Motor neuron (in vitro differentiated cells): ENCODE measurements at regions not wholly inside any gene's neighbourhood (a gene's known extent, or its start where the extent isn't known, plus 50 kb on each side); places are given as distances from the start of the nearest gene placed in this dataset.

Source experiments
- ATAC-seq, 8 experiments: fragments of 200-7000 bp; cut with Tn5 transposase; replicated peaks in 6 of 8; 2 replicates each; pipeline ENCODE4 v1.8.0; 2021; ENCODE audit warnings: mild to moderate bottlenecking in 8 of 8, moderate library complexity in 8 of 8
- H3K27ac ChIP-seq, 2 donors: fragments of 250-450 bp; sonication (Bioruptor Pico); 2 replicates each; pipeline ENCODE4 v1.9.0; 2021; ENCODE audit warnings: antibody characterized with exemption in 2 of 2, mild to moderate bottlenecking in 2 of 2, moderate library complexity in 1 of 2
- H3K4me1 ChIP-seq, 2 donors: fragments of 250-450 bp; sonication (Bioruptor Pico); replicated peaks in 1 of 2; 2 replicates each; pipeline ENCODE4 v1.6.1; 2021; ENCODE audit warnings: antibody characterized with exemption in 2 of 2, mild to moderate bottlenecking in 2 of 2, moderate library complexity in 1 of 2
- H3K4me3 ChIP-seq, 5 donors: fragments of 250-450 bp; sonication (Bioruptor Pico); 2 replicates each; pipeline ENCODE4 v1.9.0; 2021; ENCODE audit warnings: antibody characterized with exemption in 5 of 5, mild to moderate bottlenecking in 5 of 5, moderate library complexity in 4 of 5
- WGBS, 10 experiments: fragments of 450-650 bp; shearing (Covaris generic); methylation state at CpG; one replicate each; pipeline ENCODE4 v1.0.0; 2022; 5-methylcytosine and 5-hydroxymethylcytosine counted together
- in situ Hi-C, 9 experiments: fragments of 400-800 bp; cut with MboI; loops; one replicate each; pipeline ENCODE4 v1.15.0; 2021; ENCODE audit warnings: low sequenced_read_pairs in 9 of 9, low pct_unique_long_range_greater_than_20kb in 2 of 9; ENCODE audit not compliant: unreplicated experiment in 9 of 9

DNA sequence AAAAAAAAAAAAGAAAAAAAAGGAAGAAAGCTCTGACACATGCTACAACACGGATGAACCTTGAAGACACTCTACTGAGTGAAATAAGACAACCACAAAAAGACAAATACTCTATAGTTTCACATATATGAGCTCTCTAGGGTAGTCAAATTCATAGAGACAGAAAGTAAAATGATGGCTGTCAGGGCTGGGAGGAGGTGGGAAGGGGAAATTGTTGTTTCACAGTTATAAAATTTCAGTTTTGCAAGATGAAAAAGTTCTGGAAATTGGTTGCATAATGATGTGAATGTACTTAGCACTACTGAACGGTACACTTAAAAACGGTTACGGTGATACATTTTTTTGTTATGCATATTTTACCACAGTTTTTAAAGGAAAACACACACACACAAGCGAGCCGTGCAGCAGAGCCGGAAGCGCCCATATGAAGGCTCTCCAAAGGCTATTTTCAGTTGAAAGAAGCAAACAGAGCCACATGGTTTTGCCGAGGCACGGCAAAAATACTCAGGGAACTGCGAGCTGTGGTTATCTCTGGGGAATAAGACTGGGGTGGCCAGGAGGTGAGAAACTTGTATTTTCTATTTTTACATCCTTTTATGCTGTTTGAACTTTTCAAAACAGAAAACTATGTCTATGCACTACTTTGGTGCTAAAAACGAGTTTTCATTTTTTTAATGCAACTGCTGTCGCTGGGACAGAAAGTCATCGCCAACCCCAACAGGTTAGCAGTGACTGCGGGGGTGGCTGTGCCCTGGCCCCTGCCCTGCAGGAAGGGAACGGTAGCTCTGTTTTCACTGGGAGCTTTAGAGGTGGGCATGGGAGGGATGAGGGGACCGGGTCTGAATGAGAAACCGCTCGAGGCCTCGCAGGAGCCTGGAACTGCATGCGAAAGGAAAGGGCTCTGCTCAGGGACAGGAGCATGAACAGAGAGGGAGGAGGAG is 132.9 kb downstream of the OAT start:
- WGBS, 10 experiments = 3 to 89% (median 74%) methylated on average over 3 to 17 of the region's 21 CpGs; no CpG with 5 or more reads in 1 of the 10 experiments
- ATAC-seq = peak in 1 of 8 experiments; percentile 20
- Histone ChIP-seq H3K4me3 (no peak overlapping the region), H3K27ac (no peak overlapping the region), H3K4me1 (peaks cover 15 to 17% of the 10 kb centered on the region in 2 donors)
- in situ Hi-C loops = no loop called here

DNA sequence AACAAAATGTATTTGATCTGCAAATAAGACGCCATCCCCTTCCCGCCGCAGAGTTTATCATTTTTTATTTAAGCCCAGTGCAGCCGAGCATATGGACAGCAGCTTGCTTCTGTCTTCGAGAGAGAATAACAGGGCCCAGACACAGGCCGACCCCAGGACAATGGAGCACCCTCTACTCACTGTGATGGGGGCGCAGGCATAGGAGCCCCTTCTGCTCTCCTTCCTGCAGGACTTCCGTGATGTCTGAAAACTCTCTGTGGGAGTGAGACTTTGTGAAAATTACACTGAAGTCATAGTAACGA is 134.8 kb downstream of the OAT start:
- 0 to 89% (median 70%) methylated on average over 1 to 6 of the region's 9 CpGs; no CpG with 5 or more reads in 3 of the 10 experiments for WGBS, 10 experiments
- Histone ChIP-seq H3K27ac (no peak overlapping the region), H3K4me3 (no peak overlapping the region), H3K4me1 (peaks cover 15 to 17% of the 10 kb centered on the region in 2 donors)
- ATAC-seq = peak in 2 of 8 experiments; percentile 12 to 18
- in situ Hi-C loops = no loop called here

DNA sequence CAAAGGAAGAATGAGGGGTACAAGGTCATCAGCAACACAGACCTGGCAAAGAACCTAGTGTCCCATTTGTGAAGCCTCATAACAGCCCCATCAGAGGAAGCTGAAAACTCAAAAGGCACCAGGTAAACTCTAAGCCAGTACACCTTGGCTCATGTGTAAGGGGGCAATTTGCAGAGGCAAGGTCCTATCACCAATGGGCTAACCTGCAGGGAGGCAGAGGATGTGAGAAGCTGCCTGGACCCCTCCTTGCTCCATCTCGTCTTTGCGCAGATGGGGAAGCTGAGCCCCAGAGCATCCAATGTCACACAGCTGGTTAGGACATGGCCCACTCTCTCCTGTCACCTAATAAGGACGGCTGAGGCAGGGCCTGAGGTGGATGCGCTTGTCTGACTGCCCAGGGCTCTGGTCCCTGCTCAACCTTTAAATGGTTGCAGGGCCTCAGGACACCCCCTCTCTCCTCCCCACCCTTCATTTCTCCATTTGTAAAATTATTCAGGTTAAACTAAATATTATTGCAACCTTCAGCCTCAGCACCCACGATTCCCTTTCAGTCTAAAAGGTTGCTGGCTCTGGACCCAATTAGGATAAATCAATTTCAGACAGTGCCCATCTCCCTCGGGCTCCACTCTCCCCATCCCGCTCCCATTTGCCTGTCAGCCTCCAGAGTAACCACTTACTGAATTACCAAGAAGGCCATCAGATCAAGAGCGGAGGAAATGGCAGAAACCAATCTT is 135.3 kb downstream of the OAT start:
- Histone ChIP-seq H3K4me3 (no peak overlapping the region), H3K27ac (peak overlapping the region in 1 of 2 donors; percentile 10), H3K4me1 (peaks cover 10 to 13% of the 10 kb centered on the region in 2 donors)
- in situ Hi-C loops = no loop called here
- ATAC-seq = peak in 4 of 8 experiments; percentile 39 to 82 (median 54)
- 0 to 89% (median 30%) methylated on average over 1 to 6 of the region's 8 CpGs; no CpG with 5 or more reads in 3 of the 10 experiments for WGBS, 10 experiments

DNA sequence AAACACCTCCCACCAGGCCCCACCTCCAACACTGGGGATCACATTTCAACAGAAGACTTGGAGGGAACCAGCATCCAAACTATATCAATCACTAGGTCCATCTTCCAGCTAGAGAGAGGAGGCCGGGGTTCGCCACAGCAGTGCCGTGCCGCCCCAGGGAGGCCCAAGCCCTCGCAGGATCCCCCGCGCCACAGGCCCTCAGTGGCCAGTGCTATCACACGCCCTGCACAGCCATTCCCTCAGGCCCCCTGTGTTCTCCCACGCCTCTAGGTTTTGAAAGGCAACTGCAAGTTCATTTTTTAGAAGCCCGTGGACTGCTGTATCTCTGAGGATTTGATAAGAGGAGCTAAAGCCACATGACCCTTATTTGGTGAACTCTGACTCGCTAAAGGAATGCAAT is 136.4 kb downstream of the OAT start:
- Histone ChIP-seq H3K4me1 (peaks cover 10 to 12% of the 10 kb centered on the region in 2 donors), H3K27ac (no peak overlapping the region), H3K4me3 (no peak overlapping the region)
- no peak for ATAC-seq
- 20 to 100% (median 90%) methylated on average over 1 to 2 of the region's 11 CpGs; no CpG with 5 or more reads in 7 of the 10 experiments for WGBS, 10 experiments
- in situ Hi-C loops = no loop called here

DNA sequence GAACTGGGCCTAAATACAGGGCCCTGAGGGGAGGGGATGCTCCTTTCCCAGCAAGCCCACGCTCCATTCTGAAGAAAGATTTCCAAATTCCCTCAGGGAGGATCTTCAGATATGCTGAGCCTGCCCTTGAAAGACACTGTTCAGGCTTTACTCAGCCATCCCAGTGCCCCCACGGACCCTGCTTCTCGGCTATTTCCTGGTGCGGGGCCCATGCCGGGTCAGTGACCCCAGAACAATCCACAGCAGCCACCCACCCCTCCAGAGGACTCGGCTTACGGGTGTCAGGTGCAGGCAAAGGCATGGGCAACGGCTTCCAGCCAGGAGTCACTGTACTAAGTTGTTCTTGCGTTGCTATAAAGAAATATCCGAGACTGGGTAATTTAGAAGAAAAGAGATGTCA is 137.1 kb downstream of the OAT start:
- 0 to 100% (median 69%) methylated on average over 1 to 7 of the region's 10 CpGs; no CpG with 5 or more reads in 2 of the 10 experiments for WGBS, 10 experiments
- no peak for ATAC-seq
- Histone ChIP-seq H3K27ac (no peak overlapping the region), H3K4me3 (no peak overlapping the region), H3K4me1 (peaks cover 10 to 12% of the 10 kb centered on the region in 2 donors)
- in situ Hi-C loops = no loop called here

DNA sequence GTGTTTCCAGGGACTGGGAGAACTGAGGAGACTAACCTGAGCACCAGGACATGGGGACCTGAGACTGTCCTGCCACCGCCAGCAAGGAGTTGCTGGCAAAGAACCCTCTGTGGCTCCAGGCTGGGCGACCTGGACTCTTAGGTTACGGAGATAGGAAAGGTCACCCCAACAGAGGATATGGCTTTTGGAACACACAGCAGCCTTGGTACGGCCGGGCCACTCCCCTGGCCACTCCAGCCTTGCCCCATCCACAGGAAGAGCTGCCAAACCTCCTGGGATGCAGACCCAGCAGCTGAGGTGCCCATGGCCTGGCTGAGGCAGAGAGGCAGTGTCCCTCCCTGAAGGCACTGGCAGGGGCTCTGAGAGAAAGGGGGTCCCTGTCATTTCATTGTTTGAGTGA is 137.8 kb downstream of the OAT start:
- ATAC-seq = no peak
- Histone ChIP-seq H3K4me1 (peaks cover 10 to 12% of the 10 kb centered on the region in 2 donors), H3K27ac (no peak overlapping the region), H3K4me3 (no peak overlapping the region)
- 33 to 90% (median 71%) methylated on average over 1 to 3 of the region's 5 CpGs; no CpG with 5 or more reads in 5 of the 10 experiments for WGBS, 10 experiments
- in situ Hi-C loops = no loop called here

DNA sequence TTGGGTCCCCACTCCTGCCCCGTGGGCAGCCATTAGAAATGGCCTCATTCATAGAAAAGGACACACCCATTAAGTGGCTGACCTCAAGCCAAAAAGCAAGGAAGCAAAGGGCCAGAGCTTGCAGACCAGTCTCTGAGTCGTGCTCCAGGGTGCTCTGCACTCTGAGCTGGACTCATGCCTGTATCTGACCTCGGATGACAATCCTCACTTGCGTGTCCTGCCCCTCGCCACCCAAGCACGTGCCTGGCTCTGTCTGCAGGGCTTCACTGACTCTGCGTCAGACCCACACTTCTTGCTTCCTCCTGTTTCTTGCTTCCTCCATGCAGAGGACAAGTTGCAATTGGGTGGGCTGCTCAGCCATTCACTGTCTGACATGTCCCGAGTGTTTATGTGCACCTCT is 138.8 kb downstream of the OAT start:
- no peak overlapping the region for H3K27ac ChIP-seq
- H3K4me3 ChIP-seq = no peak overlapping the region
- ATAC-seq = peak in 2 of 8 experiments; percentile 30 to 43
- 10 to 92% (median 72%) methylated on average over 1 to 7 of the region's 8 CpGs; no CpG with 5 or more reads in 2 of the 10 experiments for WGBS, 10 experiments
- in situ Hi-C loops = no loop called here
- H3K4me1 ChIP-seq = peaks cover 10 to 12% of the 10 kb centered on the region in 2 donors

DNA sequence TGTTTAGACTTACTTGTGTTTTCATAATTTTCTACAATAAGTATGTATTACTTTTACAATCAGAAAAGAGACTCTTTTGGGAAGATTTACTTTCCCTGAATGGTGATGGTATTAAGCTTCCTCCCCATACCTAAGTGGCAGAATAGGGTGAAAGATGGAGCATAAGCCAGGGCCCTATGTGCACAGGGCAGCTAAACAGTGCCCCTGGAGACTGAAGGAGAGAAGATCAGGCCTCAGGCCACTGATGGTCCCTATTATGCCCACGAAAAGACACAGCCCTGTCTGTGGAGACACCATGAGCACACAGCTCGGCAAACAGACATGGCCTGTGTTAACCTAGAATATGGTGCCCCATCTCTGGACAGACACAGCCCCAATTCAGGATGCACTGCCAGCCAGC is 139.4 kb downstream of the OAT start:
- ATAC-seq = no peak
- peaks cover 10 to 12% of the 10 kb centered on the region in 2 donors for H3K4me1 ChIP-seq
- no peak overlapping the region for H3K27ac ChIP-seq
- in situ Hi-C loops = no loop called here
- 40 to 100% methylated on average over 1 of the region's 2 CpGs; no CpG with 5 or more reads in 8 of the 10 experiments for WGBS, 10 experiments
- H3K4me3 ChIP-seq = no peak overlapping the region

DNA sequence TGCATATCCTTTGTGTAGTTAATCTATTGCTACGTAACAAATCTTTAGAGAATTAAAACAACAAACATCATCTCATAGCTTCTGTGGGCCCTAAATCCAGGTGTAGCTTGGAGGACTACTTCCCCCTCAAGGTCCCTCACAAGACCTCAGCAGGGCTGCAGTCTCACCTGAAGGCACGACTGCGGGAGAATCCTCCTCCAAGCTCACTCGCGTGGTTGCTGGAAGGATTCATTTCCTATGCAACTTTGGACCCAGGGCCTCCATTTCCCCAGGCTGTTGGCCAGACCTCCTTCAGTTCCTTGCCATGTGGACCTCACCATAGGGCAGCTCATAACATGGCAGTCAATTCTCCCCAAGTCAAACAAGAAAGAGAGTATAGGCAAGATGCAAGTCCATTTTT is 140.4 kb downstream of the OAT start:
- in situ Hi-C loops = no loop called here
- H3K4me3 ChIP-seq = no peak overlapping the region

DNA sequence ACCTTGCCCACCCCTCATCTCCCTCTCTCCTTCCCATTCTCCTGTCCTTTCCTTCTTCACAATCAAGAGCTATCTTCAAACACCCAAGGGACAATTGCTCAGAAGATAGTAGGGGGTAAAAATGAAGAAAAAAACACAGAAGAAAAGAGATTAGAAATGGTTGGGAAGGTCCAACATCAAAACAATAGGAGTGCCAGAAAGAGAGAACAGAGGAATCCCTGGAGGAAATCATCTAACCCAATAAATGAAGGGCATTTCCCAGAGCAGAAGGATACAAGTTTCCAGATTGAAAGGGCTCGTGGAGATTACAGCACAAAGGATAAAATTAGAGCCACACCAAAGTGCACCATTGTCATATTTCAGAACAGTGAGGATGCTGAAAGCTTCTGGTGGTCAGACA is 145.6 kb downstream of the OAT start:
- Histone ChIP-seq H3K27ac (no peak overlapping the region), H3K4me3 (no peak overlapping the region), H3K4me1 (peaks cover 13 to 15% of the 10 kb centered on the region in 2 donors)
- WGBS, 10 experiments = 0 to 50% (median 23%) methylated on average over 1 of the region's 1 CpG; no CpG with 5 or more reads in 2 of the 10 experiments
- in situ Hi-C loops = loop anchor here in 1 of 9 experiments (25.0 kb wide), 1 partner anchor 114 kb away; no protein-coding TSS in a partner anchor
- ATAC-seq = no peak

More for the DNA sequence above, 140.4 kb downstream of the OAT start:
- no peak for ATAC-seq
- no peak overlapping the region for H3K27ac ChIP-seq
- peaks cover 3 to 5% of the 10 kb centered on the region in 2 donors for H3K4me1 ChIP-seq
- WGBS, 10 experiments = 48 to 90% (median 81%) methylated on average over 1 to 5 of the region's 5 CpGs; no CpG with 5 or more reads in 3 of the 10 experiments

DNA sequence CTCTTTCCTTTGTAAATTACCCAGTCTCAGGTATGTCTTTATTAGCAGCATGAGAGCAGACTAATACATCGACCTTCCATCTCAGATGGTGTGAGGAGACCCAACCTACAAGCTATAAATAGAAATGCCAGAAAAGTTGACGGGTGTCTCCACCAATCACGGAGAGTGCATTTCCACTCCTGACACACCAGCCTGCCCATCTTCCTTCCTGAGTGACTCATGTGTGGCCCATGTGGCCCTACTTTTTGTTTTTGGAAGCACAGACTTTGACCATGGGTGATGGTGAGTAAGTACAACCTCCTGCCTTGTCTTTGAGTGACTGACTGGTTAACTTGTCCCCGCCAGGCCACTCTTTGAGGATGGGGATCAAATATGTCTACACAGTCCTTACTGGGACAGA is 147.0 kb downstream of the OAT start:
- 13 to 100% (median 80%) methylated on average over 1 to 4 of the region's 4 CpGs; no CpG with 5 or more reads in 3 of the 10 experiments for WGBS, 10 experiments
- Histone ChIP-seq H3K27ac (no peak overlapping the region), H3K4me1 (peaks cover 13 to 15% of the 10 kb centered on the region in 2 donors), H3K4me3 (no peak overlapping the region)
- ATAC-seq = no peak
- in situ Hi-C loops = loop anchor here in 1 of 9 experiments (25.0 kb wide), 1 partner anchor 116 kb away; no protein-coding TSS in a partner anchor

DNA sequence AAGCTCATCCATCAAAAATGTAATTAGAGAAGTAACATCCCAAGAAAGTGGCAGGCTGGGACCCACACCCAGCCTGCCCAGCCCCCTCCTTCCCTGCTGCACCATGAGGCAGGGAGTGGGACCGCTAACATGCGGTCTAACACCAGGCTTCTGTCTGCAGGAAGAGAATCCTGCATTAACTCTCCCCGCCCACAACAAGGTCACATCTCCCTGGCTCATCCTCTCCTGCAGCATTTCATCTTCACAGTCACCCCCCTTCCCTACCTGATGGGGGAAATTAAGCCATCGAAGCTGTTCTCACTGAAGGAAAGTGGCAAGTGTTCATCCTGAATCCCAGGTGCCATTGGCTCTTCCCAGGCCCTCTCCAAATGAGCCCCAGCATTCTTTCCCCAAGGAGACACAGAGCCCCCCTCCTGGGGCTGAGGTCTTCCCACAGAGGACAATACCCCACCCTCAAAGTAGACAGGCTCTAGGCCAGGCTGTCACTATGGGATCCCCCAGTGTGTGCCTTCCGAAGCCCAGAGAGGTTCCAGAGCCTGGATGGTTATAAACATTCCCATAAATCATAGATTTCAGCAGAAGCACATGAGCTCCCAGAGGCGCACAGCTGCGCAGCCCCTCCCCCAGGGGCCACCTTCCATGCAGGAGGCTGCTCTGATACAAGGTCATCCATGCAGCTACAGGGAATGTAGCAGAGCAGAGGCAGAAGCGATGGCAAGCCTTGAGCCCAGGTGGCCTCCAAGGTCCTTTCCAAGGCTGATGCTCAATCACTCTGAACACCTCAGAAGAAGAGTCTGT is 148.0 kb downstream of the OAT start:
- H3K27ac ChIP-seq = peak overlapping the region; percentile 1 to 41
- in situ Hi-C loops = loop anchor here in 1 of 9 experiments (25.0 kb wide), 1 partner anchor 117 kb away; no protein-coding TSS in a partner anchor

More for the DNA sequence above, 148.0 kb downstream of the OAT start:
- WGBS, 10 experiments = 0 to 100% (median 48%) methylated on average over 1 to 3 of the region's 8 CpGs; no CpG with 5 or more reads in 2 of the 10 experiments
- Histone ChIP-seq H3K4me1 (peaks cover 13 to 15% of the 10 kb centered on the region in 2 donors), H3K4me3 (no peak overlapping the region)
- peak in 4 of 8 experiments; percentile 53 to 90 (median 87) for ATAC-seq
